Aorta (tissue), 5 donors: ENCODE measurements at regions not wholly inside any gene's neighbourhood (a gene's known extent, or its start where the extent isn't known, plus 50 kb on each side); places are given as distances from the start of the nearest gene placed in this dataset.
A peak's percentile ranks its signal among the peaks of the same experiment; 100 is the strongest.

Experiments used
- ATAC-seq: fragments of 200-7000 bp; cut with Tn5 transposase; one replicate; pipeline ENCODE4 v1.9.1; 2022; ENCODE audit warnings: moderate library complexity; ENCODE audit not compliant: low FRiP score
- DNase-seq, 2 donors: peaks; one replicate each; pipeline ENCODE4 v3.0.0-alpha.2; 2020
- H3K27ac ChIP-seq, 2 donors: one replicate each; pipeline ENCODE4 v1.5.1; 2013; ENCODE audit warnings: low read length in 2 of 2, mild to moderate bottlenecking in 2 of 2, moderate library complexity in 2 of 2, control low read depth in 1 of 2, inconsistent platforms in 1 of 2, low read depth in 1 of 2
- H3K27me3 ChIP-seq, 2 donors: one replicate each; pipeline ENCODE4 v1.6.1; 2013; ENCODE audit warnings: control low read depth in 1 of 2, low read length in 1 of 2, mild to moderate bottlenecking in 1 of 2, moderate library complexity in 1 of 2; ENCODE audit not compliant: insufficient read depth in 2 of 2, control insufficient read depth in 1 of 2
- H3K36me3 ChIP-seq, 2 donors: one replicate each; pipeline ENCODE4 v1.6.1; 2013; ENCODE audit warnings: control low read depth in 1 of 2, low read length in 1 of 2, mild to moderate bottlenecking in 1 of 2; ENCODE audit not compliant: insufficient read depth in 2 of 2, control insufficient read depth in 1 of 2
- H3K4me1 ChIP-seq, 2 donors: one replicate each; pipeline ENCODE4 v1.6.1; 2013; ENCODE audit warnings: low read length in 2 of 2, control low read depth in 1 of 2, mild to moderate bottlenecking in 1 of 2, moderate library complexity in 1 of 2; ENCODE audit not compliant: insufficient read depth in 2 of 2, control insufficient read depth in 1 of 2
- H3K4me3 ChIP-seq, 2 donors: one replicate each; pipeline ENCODE4 v1.5.1; 2013; ENCODE audit warnings: low read length in 2 of 2, control low read depth in 1 of 2, mild to moderate bottlenecking in 1 of 2
- H3K9me3 ChIP-seq: one replicate; pipeline ENCODE4 v1.6.1; 2013; ENCODE audit warnings: mild to moderate bottlenecking, low read length; ENCODE audit not compliant: control insufficient read depth
- WGBS, 2 donors: extraction: QIAGEN DNeasy Blood & Tissue Kit; methylation state at CpG; one replicate each; pipeline ENCODE4 v1.1.7; 2013; 5-methylcytosine and 5-hydroxymethylcytosine counted together
- intact Hi-C, 2 donors: fragments of 100-400 bp; cut with DNase I; formaldehyde crosslinking; loops; one replicate each; pipeline versions ENCODE4 v1.14.2 to v1.15.0; 2022
- donor health status: healthy with polysubstance abuse.
- donor health status: Bipolar disorder and iron deficiency.
- donor health status: DM: no; HTN: no; CAD: no.
- donor health status: DM: no; HTN: no; CAD: no.
- donor health status: DM: yes; HTN: yes; CAD: no.

DNA sequence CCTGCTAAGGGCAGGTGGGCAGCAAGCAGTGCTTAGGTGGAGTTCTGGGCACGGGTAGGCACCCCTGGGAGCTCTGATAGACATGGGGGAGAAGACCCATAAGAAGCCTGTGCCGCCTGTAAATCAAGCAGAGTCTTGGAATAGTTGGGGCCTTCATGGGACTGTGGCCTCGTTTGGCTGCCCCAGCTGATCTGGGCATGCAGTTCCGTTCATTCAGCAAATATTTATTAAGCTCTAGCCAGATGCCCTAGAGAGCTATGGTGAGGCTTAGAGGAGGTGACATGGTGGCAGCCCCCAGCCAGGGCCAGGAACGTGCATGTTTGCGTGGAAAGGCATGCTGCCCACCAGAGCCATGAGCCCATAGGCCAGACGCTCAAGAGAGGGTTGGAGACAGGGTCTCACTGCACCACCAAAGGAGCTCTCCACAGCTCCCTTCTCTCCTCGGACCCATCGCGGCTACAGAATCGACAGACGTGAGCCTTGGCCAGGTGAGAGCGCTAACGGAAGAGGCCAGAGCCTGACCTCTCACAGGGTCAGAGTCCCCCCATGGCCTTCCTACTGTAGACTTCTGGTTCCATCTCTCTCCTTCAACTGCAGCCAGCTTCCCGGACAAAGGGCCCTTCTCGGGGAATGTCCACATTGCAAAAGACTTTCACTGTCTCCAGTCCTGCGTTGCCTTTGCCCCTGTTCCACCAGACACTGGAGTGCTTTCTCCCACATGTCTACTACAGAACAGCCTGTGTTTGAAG lies 135.7 kb downstream of the INHBB start:
- H3K36me3 ChIP-seq = no peaks in the 10 kb centered on the region
- no peak overlapping the region for H3K27ac ChIP-seq
- ATAC-seq (no peak), DNase-seq (peak; percentile 15 to 59)
- no peak overlapping the region for H3K4me3 ChIP-seq
- intact Hi-C loops = no loop called here
- 94 to 96% methylated on average over 17 of the region's 17 CpGs for WGBS, 2 donors
- no peaks in the 10 kb centered on the region for H3K4me1 ChIP-seq
- no peaks in the 10 kb centered on the region for H3K9me3 ChIP-seq
- H3K27me3 ChIP-seq = no peaks in the 10 kb centered on the region

DNA sequence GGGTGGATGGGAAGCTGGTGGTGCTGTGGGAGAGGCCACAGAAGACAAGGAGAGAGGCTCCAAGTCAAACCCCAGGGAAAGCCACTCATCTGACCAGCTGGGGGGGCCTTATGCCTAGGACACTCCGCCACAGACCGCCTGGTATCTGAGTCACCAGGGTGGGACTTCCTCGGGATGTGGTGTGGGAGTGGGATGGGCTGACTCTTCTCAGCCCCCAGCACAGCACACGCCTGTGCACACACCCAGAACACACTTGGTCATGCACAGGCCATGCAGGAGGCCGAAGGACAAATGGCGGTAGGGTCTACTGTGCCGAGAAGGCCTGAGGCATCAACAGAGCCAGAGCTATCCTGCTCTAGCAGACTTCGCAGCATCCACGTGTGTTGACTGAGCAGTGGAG lies 136.4 kb downstream of the INHBB start:
- 96 to 98% methylated on average over 9 of the region's 9 CpGs for WGBS, 2 donors
- H3K27me3 ChIP-seq = no peaks in the 10 kb centered on the region

DNA sequence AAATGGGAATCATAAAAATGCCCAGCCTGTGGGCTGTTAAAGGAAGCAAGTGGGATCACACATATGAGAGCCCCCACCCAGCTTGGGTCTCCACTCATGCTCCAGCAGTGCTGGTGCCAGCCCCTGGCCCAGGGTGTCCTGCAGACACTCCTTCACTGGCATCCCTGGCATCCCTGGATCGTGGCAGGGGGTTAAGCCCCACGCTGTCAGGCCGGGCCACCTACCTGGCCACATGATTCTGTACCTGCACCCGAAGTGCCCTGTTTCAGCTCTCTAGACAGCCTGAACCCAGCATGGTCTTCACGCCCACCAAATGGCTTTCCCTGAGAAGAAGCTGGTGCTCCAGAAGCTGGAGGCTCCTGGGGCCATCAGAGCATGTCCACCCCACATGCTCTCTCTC lies 137.4 kb downstream of the INHBB start:
- no peaks in the 10 kb centered on the region for H3K9me3 ChIP-seq
- intact Hi-C loops = no loop called here
- H3K27ac ChIP-seq = no peak overlapping the region
- H3K4me1 ChIP-seq = no peaks in the 10 kb centered on the region
- no peaks in the 10 kb centered on the region for H3K36me3 ChIP-seq
- no peak overlapping the region for H3K4me3 ChIP-seq
- no peaks in the 10 kb centered on the region for H3K27me3 ChIP-seq
- DNase-seq (peak; percentile 9 to 43), ATAC-seq (no peak)
- 94 to 95% methylated on average over 5 of the region's 5 CpGs for WGBS, 2 donors

More for the DNA sequence above, 136.4 kb downstream of the INHBB start:
- no peak for ATAC-seq
- no peaks in the 10 kb centered on the region for H3K4me1 ChIP-seq
- H3K27ac ChIP-seq = no peak overlapping the region
- H3K9me3 ChIP-seq = no peaks in the 10 kb centered on the region
- H3K36me3 ChIP-seq = no peaks in the 10 kb centered on the region
- H3K4me3 ChIP-seq = no peak overlapping the region
- peak; percentile 25 to 59 for DNase-seq
- intact Hi-C loops = no loop called here

DNA sequence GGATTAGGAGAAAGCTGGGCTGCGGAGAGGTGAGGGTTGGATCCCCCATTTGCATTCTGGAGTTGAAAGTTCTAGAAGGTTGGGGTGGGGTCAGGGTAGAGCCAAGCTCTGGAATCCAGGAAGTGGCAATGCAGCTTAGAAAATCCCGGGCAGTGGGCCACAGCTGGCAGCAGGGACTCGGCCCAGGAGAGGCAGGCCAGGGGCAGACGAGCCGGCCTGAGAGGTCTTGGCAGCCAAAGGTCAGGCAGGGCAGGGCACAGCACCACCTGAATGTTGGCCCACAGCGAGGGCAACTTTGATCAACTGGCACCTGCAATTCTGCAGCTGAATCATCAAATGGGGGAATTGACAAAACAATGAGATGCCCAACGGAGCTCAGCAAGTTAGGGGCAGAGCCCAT lies 139.2 kb downstream of the INHBB start:
- H3K27me3 ChIP-seq = no peaks in the 10 kb centered on the region
- no peaks in the 10 kb centered on the region for H3K9me3 ChIP-seq
- no peak overlapping the region for H3K27ac ChIP-seq
- no peak for ATAC-seq
- WGBS, 2 donors = 68 to 82% methylated on average over 7 of the region's 7 CpGs
- H3K4me3 ChIP-seq = no peak overlapping the region
- intact Hi-C loops = no loop called here
- DNase-seq = peak in 1 of 2 donors; percentile 25
- H3K4me1 ChIP-seq = no peaks in the 10 kb centered on the region
- no peaks in the 10 kb centered on the region for H3K36me3 ChIP-seq

DNA sequence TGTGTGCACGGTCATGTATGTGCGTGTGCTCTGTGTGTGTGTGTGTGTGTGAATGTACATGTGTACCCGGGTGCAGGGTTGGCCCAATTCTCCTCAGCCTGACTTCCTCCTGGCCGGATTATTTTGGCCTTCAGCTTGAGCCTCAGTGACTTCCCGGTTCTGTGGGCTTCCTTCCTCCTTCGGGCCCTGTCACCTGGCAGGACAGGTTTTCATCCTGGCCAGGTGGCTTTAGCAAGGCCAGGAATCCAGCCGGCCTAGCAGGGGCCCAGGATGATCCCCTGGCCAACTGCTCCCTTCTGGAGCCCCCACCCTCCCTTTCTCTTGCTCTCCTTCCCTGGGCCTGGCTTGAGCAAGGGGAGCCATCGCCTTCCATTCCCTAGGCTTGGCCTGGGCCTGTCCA lies 140.5 kb downstream of the INHBB start:
- no peaks in the 10 kb centered on the region for H3K4me1 ChIP-seq
- intact Hi-C loops = no loop called here
- DNase-seq = peak; percentile 13 to 32
- no peak overlapping the region for H3K27ac ChIP-seq
- no peak overlapping the region for H3K4me3 ChIP-seq
- no peaks in the 10 kb centered on the region for H3K9me3 ChIP-seq
- 72 to 87% methylated on average over 8 of the region's 8 CpGs for WGBS, 2 donors
- ATAC-seq = no peak
- no peaks in the 10 kb centered on the region for H3K27me3 ChIP-seq
- H3K36me3 ChIP-seq = no peaks in the 10 kb centered on the region

DNA sequence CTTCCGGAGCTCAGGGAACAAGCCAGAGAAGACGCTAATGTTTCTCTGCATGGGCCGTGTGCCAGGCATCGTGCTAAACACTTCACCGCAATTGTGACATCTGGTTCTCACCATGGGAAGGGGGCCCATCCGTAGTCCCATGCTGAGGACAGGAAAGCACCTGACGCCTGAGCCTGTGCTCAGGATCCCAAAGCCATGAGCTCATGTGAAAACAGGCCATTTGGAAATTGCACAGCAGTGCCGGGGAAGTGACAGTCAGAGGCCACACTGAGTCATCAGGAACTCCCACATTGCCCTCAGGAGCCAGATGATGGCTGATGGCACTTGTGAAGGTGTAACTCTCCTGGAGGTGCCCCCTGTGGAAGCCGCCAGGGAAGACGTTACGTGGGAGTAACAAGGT lies 141.0 kb downstream of the INHBB start:
- intact Hi-C loops = no loop called here
- Histone ChIP-seq H3K4me1 (no peaks in the 10 kb centered on the region), H3K27ac (no peak overlapping the region), H3K36me3 (no peaks in the 10 kb centered on the region), H3K27me3 (no peaks in the 10 kb centered on the region), H3K9me3 (no peaks in the 10 kb centered on the region), H3K4me3 (no peak overlapping the region)
- WGBS, 2 donors = 85 to 89% methylated on average over 11 of the region's 11 CpGs
- peak; percentile 15 to 48 for DNase-seq
- no peak for ATAC-seq

DNA sequence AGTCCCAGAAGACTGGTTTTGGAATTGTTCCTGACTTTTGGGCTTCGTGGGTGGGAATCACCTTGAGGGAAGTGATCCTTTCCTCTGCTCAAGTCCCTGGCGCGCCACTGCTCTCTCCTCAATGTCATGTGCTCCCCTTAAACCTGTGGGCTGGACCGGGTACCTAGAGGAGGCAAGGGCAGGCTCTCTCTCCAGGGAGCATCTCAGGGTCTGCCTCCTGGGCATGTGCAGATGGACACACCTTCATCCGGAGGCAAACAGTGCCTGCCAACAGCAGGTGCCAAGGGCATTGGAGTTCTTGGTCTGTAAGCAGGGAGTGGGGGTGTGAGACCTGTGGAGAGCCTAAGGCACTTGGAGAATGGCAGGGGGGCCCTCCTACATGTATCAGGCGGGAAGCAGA lies 142.6 kb downstream of the INHBB start:
- Histone ChIP-seq H3K9me3 (no peaks in the 10 kb centered on the region), H3K27ac (no peak overlapping the region), H3K27me3 (no peaks in the 10 kb centered on the region), H3K4me3 (no peak overlapping the region), H3K36me3 (no peaks in the 10 kb centered on the region), H3K4me1 (no peaks in the 10 kb centered on the region)
- intact Hi-C loops = no loop called here
- ATAC-seq (no peak), DNase-seq (peak; percentile 40 to 59)
- 72% methylated on average over 6 of the region's 6 CpGs for WGBS, 2 donors

DNA sequence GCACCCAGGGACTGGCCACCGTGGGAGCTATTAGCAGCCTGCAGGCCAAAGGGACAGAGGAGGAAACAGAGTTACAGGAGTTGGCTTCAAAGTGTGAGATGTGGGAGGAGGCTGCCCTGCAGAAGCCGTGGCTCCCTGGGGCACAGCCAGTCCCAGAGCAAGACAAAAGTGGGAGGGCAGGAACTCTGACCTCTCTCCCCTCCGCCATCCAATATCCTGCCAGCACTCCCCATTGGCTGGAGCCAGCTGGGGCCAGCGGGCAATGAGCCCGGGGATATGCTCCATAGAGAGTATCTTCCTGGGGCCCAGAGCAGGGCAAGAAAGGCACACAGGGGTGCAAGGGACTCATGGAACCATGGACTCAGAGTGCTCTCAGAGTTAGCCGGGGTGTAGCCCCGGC lies 143.1 kb downstream of the INHBB start:
- intact Hi-C loops = no loop called here
- no peaks in the 10 kb centered on the region for H3K36me3 ChIP-seq
- no peak overlapping the region for H3K4me3 ChIP-seq
- H3K4me1 ChIP-seq = no peaks in the 10 kb centered on the region
- H3K27ac ChIP-seq = no peak overlapping the region
- WGBS, 2 donors = 70 to 87% methylated on average over 7 of the region's 7 CpGs
- H3K9me3 ChIP-seq = no peaks in the 10 kb centered on the region
- no peak for ATAC-seq
- H3K27me3 ChIP-seq = no peaks in the 10 kb centered on the region
- DNase-seq = peak in 1 of 2 donors; percentile 36

DNA sequence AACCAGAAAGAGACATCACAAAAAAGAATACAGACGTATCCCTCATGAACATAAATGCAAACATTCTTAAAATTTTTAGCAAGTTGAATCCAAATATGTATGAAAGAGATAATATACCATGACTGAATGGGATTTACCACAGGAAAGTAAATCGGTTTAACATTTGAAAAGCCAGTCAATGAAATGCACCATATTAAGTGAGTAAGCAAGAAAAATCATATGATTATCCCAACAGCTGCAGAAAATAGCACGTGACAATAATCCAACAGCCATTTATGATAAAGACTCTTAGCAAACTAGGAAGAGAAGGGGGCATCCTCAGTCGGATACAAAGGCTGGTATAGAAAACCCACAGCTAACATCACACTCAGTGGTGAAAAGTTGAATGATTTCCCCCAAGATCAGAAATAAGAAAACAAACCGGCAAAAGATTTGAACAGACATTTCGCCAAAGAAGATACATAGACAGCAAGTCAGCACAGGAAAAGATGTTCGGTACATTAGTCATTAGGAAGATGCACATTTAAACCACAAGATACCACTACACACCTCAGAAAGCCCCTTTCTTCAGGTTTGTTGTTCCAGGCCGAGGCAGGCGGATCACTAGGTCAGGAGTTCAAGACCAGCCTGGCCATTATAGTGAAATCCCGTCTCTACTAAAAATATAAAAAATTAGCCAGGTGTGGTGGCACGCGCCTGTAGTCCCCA lies 144.3 kb downstream of the INHBB start:
- Histone ChIP-seq H3K4me3 (no peak overlapping the region), H3K27ac (no peak overlapping the region), H3K9me3 (no peaks in the 10 kb centered on the region), H3K36me3 (no peaks in the 10 kb centered on the region), H3K4me1 (no peaks in the 10 kb centered on the region), H3K27me3 (no peaks in the 10 kb centered on the region)
- peak in 1 of 2 donors; percentile 13 for DNase-seq
- no peak for ATAC-seq
- intact Hi-C loops = no loop called here
- 93% methylated on average over 12 of the region's 12 CpGs for WGBS, 2 donors
